ENCODE measurements at regions not wholly inside any gene's neighbourhood (a gene's known extent, or its start where the extent isn't known, plus 50 kb on each side); places are given as distances from the start of the nearest gene placed in this dataset.

- TF ChIP-seq CREM (IDR thresholded peaks at IDR 0.05; ENCODE audit: low read depth), result no peak
- TF ChIP-seq SUZ12 (IDR thresholded peaks at IDR 0.05; ENCODE audit: unreplicated experiment), result no peak
These were observed 126.6 kb upstream of the LRIG3 start for GRCh38 chr12:59046763-59047534.

All from GM12878 (cell line).